ENCODE measurements at regions not wholly inside any gene's neighbourhood (a gene's known extent, or its start where the extent isn't known, plus 50 kb on each side); places are given as distances from the start of the nearest gene placed in this dataset.

DNA sequence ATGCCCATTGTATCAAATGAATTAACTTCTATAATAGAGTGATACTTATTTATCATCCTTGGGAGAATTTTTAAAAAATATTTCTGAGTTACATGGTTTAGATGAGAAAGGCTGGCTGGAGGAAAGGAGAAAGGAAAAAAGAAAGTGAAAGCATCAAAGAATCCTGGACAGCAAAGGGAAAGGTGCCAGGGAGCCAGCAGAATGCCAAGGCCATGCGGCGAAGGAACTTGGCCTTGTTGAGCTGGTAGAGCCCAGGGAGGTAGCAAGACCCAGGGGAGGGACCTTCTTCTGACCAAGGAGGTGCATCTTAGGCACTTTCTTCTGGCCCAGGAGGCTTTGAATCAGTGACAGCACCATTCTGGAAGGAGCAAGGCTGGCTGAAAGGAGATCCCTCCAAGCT, 240.5 kb downstream of the ENC1 start (continued):
- TF ChIP-seq REST (IDR thresholded peaks at IDR 0.05; ENCODE audit: unreplicated experiment) (no peak), POLR2AphosphoS5 (IDR thresholded peaks at IDR 0.05; ENCODE audit: low read depth) (no peak), ZNF331 (CRISPR knock-in tag; IDR thresholded peaks at IDR 0.05; ENCODE audit: low read depth) (no peak), ZNF114 (CRISPR knock-in tag; IDR thresholded peaks at IDR 0.05) (no peak)
- TF ChIP-seq, protein P1, sequence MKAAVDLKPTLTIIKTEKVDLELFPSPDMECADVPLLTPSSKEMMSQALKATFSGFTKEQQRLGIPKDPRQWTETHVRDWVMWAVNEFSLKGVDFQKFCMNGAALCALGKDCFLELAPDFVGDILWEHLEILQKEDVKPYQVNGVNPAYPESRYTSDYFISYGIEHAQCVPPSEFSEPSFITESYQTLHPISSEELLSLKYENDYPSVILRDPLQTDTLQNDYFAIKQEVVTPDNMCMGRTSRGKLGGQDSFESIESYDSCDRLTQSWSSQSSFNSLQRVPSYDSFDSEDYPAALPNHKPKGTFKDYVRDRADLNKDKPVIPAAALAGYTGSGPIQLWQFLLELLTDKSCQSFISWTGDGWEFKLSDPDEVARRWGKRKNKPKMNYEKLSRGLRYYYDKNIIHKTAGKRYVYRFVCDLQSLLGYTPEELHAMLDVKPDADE (IDR thresholded peaks at IDR 0.05) = no peak

DNA sequence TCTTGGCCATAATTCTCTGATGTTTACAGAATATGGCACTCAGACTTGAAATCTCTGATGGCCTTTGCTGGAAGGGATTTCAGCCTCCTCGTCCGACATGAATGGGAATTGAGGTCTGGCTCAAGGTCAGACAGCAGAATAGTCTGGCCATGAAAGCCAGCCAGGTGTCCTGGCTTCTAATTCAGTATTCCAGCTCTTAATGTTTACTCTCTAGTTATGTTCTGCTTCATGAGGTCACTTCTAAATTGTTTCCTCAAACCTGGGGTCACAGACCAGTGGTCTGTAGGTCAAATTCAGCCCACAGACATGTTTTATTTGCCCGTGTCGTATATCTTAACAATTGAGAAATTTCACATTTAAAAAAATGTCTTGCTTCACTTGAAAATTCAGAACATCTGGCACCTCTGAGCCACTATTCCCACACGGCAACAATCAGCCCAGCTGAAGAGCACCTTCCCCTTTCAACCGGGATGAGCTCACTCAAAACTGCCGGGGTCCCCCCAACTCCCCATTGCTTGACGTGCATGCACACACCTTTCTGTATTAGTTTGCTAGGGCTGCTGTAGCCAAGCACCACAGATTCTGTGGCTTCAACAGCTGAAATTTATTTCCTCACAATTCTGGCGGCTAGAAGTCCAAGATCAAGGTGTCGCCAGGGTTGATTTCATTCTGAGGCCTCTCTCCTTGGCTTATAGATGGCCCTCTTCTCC, 243.5 kb downstream of the ENC1 start:
- H3K27me3 ChIP-seq (ENCODE audit: insufficient read depth) = peaks cover 27% of the 10 kb centered on the region
- H4K20me1 ChIP-seq (replicated peaks; ENCODE audit: insufficient read depth) = no peaks in the 10 kb centered on the region
- H3K4me2 ChIP-seq = no peak overlapping the region
- peaks cover 12% of the 10 kb centered on the region for H3K4me1 ChIP-seq (ENCODE audit: insufficient read depth)
- no peak overlapping the region for H2AFZ ChIP-seq
- Mint-ChIP-seq H3K9me3 (no peaks in the 10 kb centered on the region), H3K4me3 (no peak overlapping the region), H3K27me3 (ENCODE audit: insufficient read depth, low read depth, poor library complexity) (peaks cover 13% of the 10 kb centered on the region), H3K4me1 (peaks cover 21% of the 10 kb centered on the region), H3K36me3 (ENCODE audit: low read depth) (no peaks in the 10 kb centered on the region), H3K27ac (no peak overlapping the region)
- no peak overlapping the region for H3K4me3 ChIP-seq
- H3K27ac ChIP-seq (ENCODE audit: low read depth) = no peak overlapping the region
- TF ChIP-seq EZH2 (IDR thresholded peaks at IDR 0.05; ENCODE audit: low read depth, unreplicated experiment) (no peak), ZNF331 (CRISPR knock-in tag; IDR thresholded peaks at IDR 0.05; ENCODE audit: low read depth) (no peak)
- peaks cover 5% of the 10 kb centered on the region; the same call in 1 of the 2 replicates for H3K9me2 ChIP-seq (ENCODE audit: insufficient read depth)
- H3K36me3 ChIP-seq (ENCODE audit: insufficient read depth) = no peaks in the 10 kb centered on the region
- no peak for ATAC-seq
- H3K79me2 ChIP-seq (replicated peaks; ENCODE audit: insufficient read depth) = no peaks in the 10 kb centered on the region
- DNase-seq (ENCODE audit: low spot score) = no peak
- no peaks in the 10 kb centered on the region for H3F3A ChIP-seq (replicated peaks; ENCODE audit: low read depth)

Measured in GM23338 (cell line).